ENCODE measurements at regions not wholly inside any gene's neighbourhood (a gene's known extent, or its start where the extent isn't known, plus 50 kb on each side); places are given as distances from the start of the nearest gene placed in this dataset.

GRCh38 chr13:36553491-36553890 lies 120.3 kb upstream of the SERTM1 start:
- H3K9me3 ChIP-seq = no peaks in the 10 kb centered on the region
- no peak overlapping the region for H3K4me3 ChIP-seq
- FAIRE-seq (no peak), DNase-seq (no peak), ATAC-seq (no peak)
- H3K4me1 ChIP-seq = no peaks in the 10 kb centered on the region
- 46 to 77% methylated on average over 1 of the region's 1 CpG for WGBS, 2 donors
- no peak for TF ChIP-seq CTCF (IDR thresholded peaks at IDR 0.05)
- no peaks in the 10 kb centered on the region for H3K36me3 ChIP-seq
- intact Hi-C loops (cut with DNase I) = no loop called here
- H3K27me3 ChIP-seq = no peaks in the 10 kb centered on the region
- no peak overlapping the region for H3K27ac ChIP-seq

- no peaks in the 10 kb centered on the region for H3K36me3 ChIP-seq
- ATAC-seq (no peak), FAIRE-seq (no peak), DNase-seq (no peak)
- no peaks in the 10 kb centered on the region for H3K27me3 ChIP-seq
- H3K4me3 ChIP-seq = no peak overlapping the region
- 66 to 74% methylated on average over 5 of the region's 5 CpGs for WGBS, 2 donors
- TF ChIP-seq CTCF (IDR thresholded peaks at IDR 0.05) = no peak
- H3K9me3 ChIP-seq = no peaks in the 10 kb centered on the region
- H3K4me1 ChIP-seq = no peaks in the 10 kb centered on the region
- intact Hi-C loops (cut with DNase I) = no loop called here
- no peak overlapping the region for H3K27ac ChIP-seq
These were observed 118.5 kb upstream of the SERTM1 start for GRCh38 chr13:36555151-36555986.

GRCh38 chr13:36559375-36559774 lies 114.4 kb upstream of the SERTM1 start:
- DNase-seq = no peak
- no peak overlapping the region for H3K4me3 ChIP-seq
- H3K27me3 ChIP-seq = no peaks in the 10 kb centered on the region
- FAIRE-seq = no peak
- H3K27ac ChIP-seq = no peak overlapping the region
- H3K4me1 ChIP-seq = no peaks in the 10 kb centered on the region
- no peaks in the 10 kb centered on the region for H3K9me3 ChIP-seq
- 42 to 56% methylated on average over 3 of the region's 3 CpGs for WGBS, 2 donors
- ATAC-seq = no peak
- H3K36me3 ChIP-seq = no peaks in the 10 kb centered on the region
- no peak for TF ChIP-seq CTCF (IDR thresholded peaks at IDR 0.05)
- intact Hi-C loops (cut with DNase I) = no loop called here

GRCh38 chr13:36567485-36567884 lies 106.3 kb upstream of the SERTM1 start:
- TF ChIP-seq CTCF (IDR thresholded peaks at IDR 0.05) = no peak
- intact Hi-C loops (cut with DNase I) = no loop called here
- Histone ChIP-seq H3K9me3 (no peaks in the 10 kb centered on the region), H3K27me3 (no peaks in the 10 kb centered on the region), H3K4me3 (no peak overlapping the region), H3K4me1 (no peaks in the 10 kb centered on the region), H3K36me3 (no peaks in the 10 kb centered on the region), H3K27ac (no peak overlapping the region)
- 77 to 87% methylated on average over 5 of the region's 5 CpGs for WGBS, 2 donors
- no peak for DNase-seq
- ATAC-seq = no peak
- FAIRE-seq = no peak

GRCh38 chr13:36570489-36570888 lies 103.3 kb upstream of the SERTM1 start:
- WGBS, 2 donors = 49 to 71% methylated on average over 2 of the region's 2 CpGs
- H3K9me3 ChIP-seq = no peaks in the 10 kb centered on the region
- intact Hi-C loops (cut with DNase I) = no loop called here
- no peak for DNase-seq
- H3K36me3 ChIP-seq = no peaks in the 10 kb centered on the region
- H3K4me1 ChIP-seq = no peaks in the 10 kb centered on the region
- no peak for TF ChIP-seq CTCF (IDR thresholded peaks at IDR 0.05)
- FAIRE-seq = no peak
- H3K4me3 ChIP-seq = no peak overlapping the region
- no peak for ATAC-seq
- no peaks in the 10 kb centered on the region for H3K27me3 ChIP-seq
- no peak overlapping the region for H3K27ac ChIP-seq
